HG02981 (cell line): ENCODE measurements at regions not wholly inside any gene's neighbourhood (a gene's known extent, or its start where the extent isn't known, plus 50 kb on each side); places are given as distances from the start of the nearest gene placed in this dataset.

ENCODE experiments used
- ATAC-seq: cut with Tn5 transposase; IDR thresholded peaks from one replicate; pipeline ENCODE4 v1.9.1; 2021; ENCODE audit warnings: mild to moderate bottlenecking, moderate library complexity; ENCODE audit not compliant: unreplicated experiment

- ATAC-seq, result no peak
These were observed 300.4 kb upstream of the B3GAT1 start for GRCh38 chr11:134712228-134713145.

DNA sequence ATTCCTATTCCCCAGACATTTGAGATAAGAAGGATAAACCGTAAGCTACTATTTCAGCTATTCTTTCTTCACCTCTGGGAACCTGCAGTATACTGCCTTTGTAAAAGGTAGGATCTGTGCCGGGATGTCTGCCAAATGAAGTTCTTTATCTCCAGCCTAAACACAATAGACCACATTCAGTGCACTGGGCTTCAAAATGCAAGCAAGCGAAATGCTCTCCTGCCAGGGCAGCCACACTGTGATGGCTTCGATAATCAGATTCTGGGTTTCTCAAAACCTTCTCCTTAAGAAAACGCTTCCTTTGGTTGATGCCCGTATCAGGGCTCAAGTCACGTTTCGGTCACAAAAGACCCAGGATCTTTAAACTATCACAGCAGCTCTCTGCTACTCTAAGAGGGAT, 299.5 kb upstream of the B3GAT1 start:
- ATAC-seq, result no peak

GRCh38 chr11:134710861-134711407, 298.9 kb upstream of the B3GAT1 start:
- ATAC-seq, result no peak

DNA sequence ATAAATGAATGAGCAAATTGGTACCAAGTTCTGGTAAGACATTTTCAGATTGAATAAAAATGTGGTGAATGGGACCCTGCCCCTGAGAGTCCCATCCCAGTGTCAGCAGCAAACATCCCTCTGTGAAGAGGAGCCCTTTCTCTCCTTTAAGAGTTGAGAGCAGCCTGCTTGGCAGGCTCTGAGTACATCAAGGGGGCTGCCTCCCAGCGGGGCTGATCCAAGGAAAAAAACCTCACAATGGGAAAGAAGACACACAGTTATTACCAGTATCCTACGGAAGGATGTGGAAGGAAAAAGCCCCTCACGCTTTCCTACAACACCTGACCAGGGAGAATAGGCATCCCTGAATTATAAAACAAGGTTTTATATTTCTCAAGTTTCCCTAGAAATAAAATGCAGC, 293.8 kb upstream of the B3GAT1 start:
- ATAC-seq, result no peak

GRCh38 chr11:134702827-134703226, 290.8 kb upstream of the B3GAT1 start:
- no peak for ATAC-seq

DNA sequence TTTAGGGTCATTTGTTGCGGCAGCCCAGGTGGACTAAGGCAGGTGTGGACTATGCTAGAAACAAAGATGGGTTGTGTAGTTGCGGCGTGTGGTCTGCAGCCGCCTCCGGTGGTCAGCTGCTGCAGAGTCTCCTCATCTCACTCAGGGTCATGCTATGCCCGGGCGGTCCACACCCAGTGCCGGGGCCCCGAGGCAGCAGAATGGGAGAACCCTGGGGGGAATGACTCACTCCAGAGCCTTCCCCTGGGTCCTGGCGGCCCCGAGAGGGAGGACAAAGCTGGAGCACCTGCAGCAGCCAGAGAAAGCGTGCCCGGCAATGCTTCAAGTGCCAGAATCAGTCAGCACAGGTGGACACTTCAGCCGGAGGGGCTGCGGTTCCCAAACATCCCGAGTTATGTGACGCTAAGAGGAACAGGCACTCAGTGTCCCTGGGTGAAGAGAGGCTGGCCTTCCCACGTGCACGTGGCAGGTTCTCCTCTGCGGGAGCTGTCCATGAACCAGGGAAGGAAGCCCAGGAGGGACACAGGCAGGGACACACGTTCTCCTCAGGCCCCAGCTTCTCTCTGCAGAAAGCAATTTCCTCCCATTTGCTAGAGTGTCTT, 289.6 kb upstream of the B3GAT1 start:
- no peak for ATAC-seq

- no peak for ATAC-seq
These were observed 288.1 kb upstream of the B3GAT1 start for GRCh38 chr11:134700101-134700640.

DNA sequence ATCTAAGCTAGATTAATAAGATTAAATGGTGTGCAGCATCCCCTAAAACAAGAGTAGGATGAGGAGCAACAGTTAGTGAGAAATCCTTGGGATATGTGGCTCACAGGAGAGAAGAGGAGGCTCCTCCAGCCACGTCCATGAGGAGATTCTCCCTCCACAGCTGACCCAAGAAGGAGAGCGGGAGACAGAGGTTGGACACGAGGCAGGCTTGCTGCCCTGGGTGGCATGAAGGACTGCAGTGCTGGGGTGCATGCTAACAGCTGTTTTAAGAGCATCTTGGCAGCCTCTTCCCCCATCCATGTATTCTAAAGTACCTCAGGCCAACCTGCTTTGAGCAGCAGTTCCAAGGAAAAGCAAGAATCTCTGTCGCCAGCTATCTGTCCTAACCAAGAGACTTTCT, 284.4 kb upstream of the B3GAT1 start:
- ATAC-seq, result no peak

GRCh38 chr11:134691985-134692384, 279.9 kb upstream of the B3GAT1 start:
- no peak for ATAC-seq

DNA sequence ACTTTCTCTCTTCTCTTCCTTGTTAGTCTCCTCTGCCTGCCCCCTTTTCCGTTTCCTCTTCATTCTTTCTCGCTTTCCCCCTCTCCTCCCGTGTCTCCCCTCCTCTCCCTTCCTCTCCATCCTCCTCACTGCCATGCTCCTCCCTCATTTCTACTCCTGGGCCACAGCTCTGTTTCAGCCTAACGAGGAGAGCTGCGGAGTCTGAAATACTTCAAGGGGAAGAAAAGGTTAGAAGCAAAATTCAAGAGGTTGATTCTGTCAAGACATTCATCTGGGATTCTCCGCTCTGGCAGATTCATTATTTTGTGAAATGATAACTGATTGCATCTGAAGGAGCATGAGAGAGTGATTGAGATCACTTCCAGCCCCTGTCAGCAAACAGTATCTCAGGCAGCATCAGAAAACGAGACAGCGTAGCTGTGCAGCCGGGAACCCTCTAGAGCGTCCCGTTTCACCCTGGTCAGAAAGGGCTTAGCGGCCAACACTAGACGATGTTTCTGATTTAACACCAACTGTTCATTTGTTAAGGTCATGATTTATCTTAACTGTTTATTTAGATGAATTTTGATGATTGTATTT, 279.3 kb upstream of the B3GAT1 start:
- ATAC-seq, result no peak

DNA sequence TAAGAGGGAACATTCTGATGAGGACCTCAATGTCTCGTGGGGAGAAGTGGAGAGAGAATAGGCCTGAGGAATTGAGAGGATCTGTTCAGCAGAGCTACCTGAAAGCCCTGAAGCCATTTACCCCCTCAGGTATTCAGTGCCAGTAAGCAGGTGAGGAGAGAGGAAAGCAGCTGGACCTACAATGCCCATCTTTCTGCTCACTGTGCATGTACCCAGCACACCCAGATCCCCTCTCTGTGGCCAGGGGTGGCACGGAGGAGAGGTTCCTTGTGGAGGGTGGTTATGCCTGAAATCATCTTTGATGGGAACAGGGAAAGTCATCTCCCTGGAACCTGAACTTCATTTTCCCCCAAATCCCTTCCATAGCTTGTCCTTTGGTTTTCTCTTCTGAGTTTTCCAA, 277.8 kb upstream of the B3GAT1 start:
- no peak for ATAC-seq

DNA sequence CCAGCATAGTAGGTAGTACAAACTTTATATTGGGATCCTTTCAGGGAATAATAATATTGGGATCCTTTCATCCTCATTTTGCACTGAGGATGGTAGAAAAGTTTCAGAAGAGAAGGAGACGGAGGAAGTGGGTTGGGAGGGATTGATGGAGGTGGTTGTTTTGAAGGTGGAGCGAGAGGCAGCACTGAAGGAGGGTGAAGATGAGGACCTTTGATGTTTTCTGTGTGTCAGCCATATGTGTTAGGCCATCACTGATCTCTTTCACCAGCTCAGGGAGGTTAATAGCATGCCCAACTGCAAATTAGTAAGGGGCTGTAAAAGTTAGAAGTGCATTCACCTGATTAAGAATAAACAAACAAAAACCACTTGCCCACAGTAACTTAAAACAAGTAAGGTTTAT, 275.5 kb upstream of the B3GAT1 start:
- ATAC-seq, result no peak

GRCh38 chr11:134686460-134687061, 274.5 kb upstream of the B3GAT1 start:
- ATAC-seq, result no peak

- no peak for ATAC-seq
These were observed 273.8 kb upstream of the B3GAT1 start for GRCh38 chr11:134685793-134686380.

GRCh38 chr11:134684576-134684975, 272.5 kb upstream of the B3GAT1 start:
- no peak for ATAC-seq

DNA sequence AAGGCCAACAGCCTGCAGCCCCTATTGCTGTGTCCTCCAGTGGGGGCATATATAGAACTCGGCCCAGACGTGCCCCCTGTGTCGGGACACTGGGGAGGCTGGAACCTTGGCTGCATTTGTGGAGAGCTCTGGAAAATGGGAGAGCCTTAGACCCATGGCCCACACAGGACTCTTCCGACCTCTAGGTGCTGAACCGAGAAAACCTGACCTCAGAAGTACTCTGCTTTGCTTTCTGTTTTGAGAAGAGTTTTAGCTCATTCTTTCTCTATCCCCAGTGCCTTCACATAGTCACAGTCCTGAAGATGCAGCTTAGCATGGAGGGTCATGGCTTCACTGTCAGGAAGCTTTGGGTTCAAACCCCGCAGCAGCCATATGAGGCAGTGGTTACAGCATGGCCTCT, 271.8 kb upstream of the B3GAT1 start:
- no peak for ATAC-seq

GRCh38 chr11:134682577-134682976, 270.5 kb upstream of the B3GAT1 start:
- ATAC-seq, result no peak

DNA sequence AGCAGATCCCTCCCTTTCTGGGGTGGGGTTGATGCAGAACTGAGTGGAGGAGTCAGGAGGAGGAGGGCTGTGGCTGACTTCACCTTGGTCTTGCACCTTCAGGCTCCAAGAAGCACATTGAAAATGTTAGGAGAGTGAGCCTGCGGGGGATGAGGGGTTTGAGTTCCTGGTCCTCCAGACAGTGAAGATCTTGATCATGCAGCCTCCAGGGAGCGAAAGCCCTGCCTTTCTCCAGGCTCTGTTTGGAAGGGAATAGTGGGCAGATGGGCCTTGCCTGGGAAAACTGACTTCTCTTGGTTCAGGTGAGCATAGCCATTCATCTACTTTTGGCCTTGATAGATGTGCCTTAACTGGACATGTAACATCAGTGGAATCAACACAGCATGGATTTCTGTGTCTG, 267.6 kb upstream of the B3GAT1 start:
- ATAC-seq, result no peak

GRCh38 chr11:134678744-134679143, 266.7 kb upstream of the B3GAT1 start:
- no peak for ATAC-seq

GRCh38 chr11:134677891-134678551, 266.0 kb upstream of the B3GAT1 start:
- no peak for ATAC-seq
